ENCODE measurements at regions not wholly inside any gene's neighbourhood (a gene's known extent, or its start where the extent isn't known, plus 50 kb on each side); places are given as distances from the start of the nearest gene placed in this dataset.
A peak's percentile ranks its signal among the peaks of the same experiment; 100 is the strongest.

DNA sequence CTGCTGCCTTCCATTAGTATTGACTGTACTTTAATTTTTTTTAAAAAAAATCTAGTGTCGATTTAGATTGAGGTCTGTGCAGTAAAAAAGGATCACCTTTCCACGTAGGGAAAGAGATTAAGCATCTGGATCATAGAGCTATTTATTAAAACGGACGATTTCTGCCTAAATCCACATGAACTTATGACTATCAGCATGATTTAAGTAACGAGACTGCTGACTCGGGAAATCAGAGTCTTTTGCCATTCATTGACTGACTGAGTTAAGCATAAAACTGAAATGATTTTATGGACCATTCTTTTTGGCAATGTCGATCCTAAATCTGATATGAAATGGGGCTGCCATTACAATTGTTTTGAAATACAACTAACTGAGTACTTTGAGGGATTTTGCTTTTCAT lies 261.7 kb downstream of the SAMD5 start:
- H2BK20ac ChIP-seq (ENCODE audit: low read length) = no peak overlapping the region
- no peak for FAIRE-seq
- H2BK15ac ChIP-seq (ENCODE audit: low read length) = no peak overlapping the region
- no peak overlapping the region for H3K14ac ChIP-seq (ENCODE audit: insufficient read length)
- peak; percentile 51 for TF ChIP-seq MAFK (IDR thresholded peaks at IDR 0.05; ENCODE audit: low read depth, low read length)
- no peak for TF ChIP-seq NANOG (IDR thresholded peaks at IDR 0.05; ENCODE audit: insufficient read depth, low read depth, low read length, poor library complexity, severe bottlenecking)
- H4K5ac ChIP-seq (ENCODE audit: insufficient read length, low read depth, low read length) = no peak overlapping the region
- H3K79me1 ChIP-seq (ENCODE audit: low read depth, low read length) = no peaks in the 10 kb centered on the region
- no peak overlapping the region for H2AFZ ChIP-seq (ENCODE audit: low read length)
- no peaks in the 10 kb centered on the region for H4K20me1 ChIP-seq (replicated peaks in 1 of 2; ENCODE audit: control insufficient read depth in 1 of 2, insufficient read depth in 2 of 2, low read length in 2 of 2)
- no peak overlapping the region for H3K4me2 ChIP-seq (ENCODE audit: insufficient read depth in 1 of 2, low read depth in 2 of 2, low read length in 2 of 2)
- peaks cover 0 to 3% (median 0%) of the 10 kb centered on the region in 4 experiments; a peak in 1 of 7 replicates for H3K4me1 ChIP-seq (replicated peaks in 1 of 4; ENCODE audit: control insufficient read depth in 3 of 4, insufficient read depth in 4 of 4, low read length in 3 of 4)
- no peak overlapping the region for H4K91ac ChIP-seq (replicated peaks; ENCODE audit: insufficient read length, low read length)
- H3K4ac ChIP-seq (replicated peaks; ENCODE audit: insufficient read length, low read depth, low read length) = no peak overlapping the region
- H3K18ac ChIP-seq (ENCODE audit: extremely low read depth, low read length) = no peak overlapping the region
- no peak overlapping the region for H3K27ac ChIP-seq (ENCODE audit: low read depth, low read length)
- no peaks in the 10 kb centered on the region for H3K79me2 ChIP-seq (ENCODE audit: control insufficient read depth in 1 of 2, insufficient read depth in 2 of 2, low read length in 2 of 2)
- no peak overlapping the region for H3K9ac ChIP-seq (replicated peaks in 1 of 4; ENCODE audit: extremely low read depth in 1 of 4, low read depth in 3 of 4, low read length in 3 of 4)
- H2BK120ac ChIP-seq (replicated peaks; ENCODE audit: low read depth, low read length) = no peak overlapping the region
- POLR2A ChIA-PET (ENCODE audit: partially characterized antibody) = no interaction called here
- no peaks in the 10 kb centered on the region for H3K23me2 ChIP-seq (ENCODE audit: low read depth, low read length)
- CTCF ChIA-PET (ENCODE audit: partially characterized antibody) = interaction anchor here (0.8 kb wide), 1 partner anchor 16 kb away, joined by 3 read pairs; no protein-coding TSS in a partner anchor
- H3K23ac ChIP-seq (ENCODE audit: insufficient read length) = no peak overlapping the region
- no peak overlapping the region for H3K4me3 ChIP-seq (ENCODE audit: extremely low read depth in 1 of 4, insufficient read depth in 2 of 4, low read depth in 3 of 4, low read length in 4 of 4)
- H2AK5ac ChIP-seq (ENCODE audit: low read depth, low read length) = no peak overlapping the region
- no peak overlapping the region for H2BK12ac ChIP-seq (ENCODE audit: low read depth, low read length)
- H2BK5ac ChIP-seq (ENCODE audit: low read depth, low read length) = no peak overlapping the region
- no peaks in the 10 kb centered on the region; a peak in 1 of 8 replicates for H3K36me3 ChIP-seq (ENCODE audit: control insufficient read depth in 2 of 4, insufficient read depth in 4 of 4, low read length in 3 of 4)
- H3K9me3 ChIP-seq (ENCODE audit: insufficient read depth in 2 of 2, low read depth in 1 of 2, low read length in 1 of 2) = no peaks in the 10 kb centered on the region
- 95% methylated on average over 7 of the region's 7 CpGs; no CpG with 5 or more reads in 1 of the 2 experiments for WGBS, 2 experiments (ENCODE audit: extremely low coverage in 1 of 2, insufficient coverage in 1 of 2, insufficient read length in 1 of 2, insufficient replicate concordance in 2 of 2, low coverage in 1 of 2, low lambda C conversion rate in 2 of 2, missing lambda C conversion rate in 1 of 2)
- H4K8ac ChIP-seq (ENCODE audit: extremely low read depth, insufficient read depth, low read length) = no peak overlapping the region
- H3K27me3 ChIP-seq (replicated peaks in 1 of 4; ENCODE audit: control insufficient read depth in 3 of 4, extremely low read depth in 1 of 4, insufficient read depth in 3 of 4, low read length in 3 of 4) = no peaks in the 10 kb centered on the region
- DNase-seq (ENCODE audit: low read depth in 1 of 2, low spot score in 2 of 2) = no peak
- H3K56ac ChIP-seq (replicated peaks; ENCODE audit: insufficient read length, low read depth, low read length) = no peak overlapping the region

Measured in H1 (cell line).